ENCODE measurements at regions not wholly inside any gene's neighbourhood (a gene's known extent, or its start where the extent isn't known, plus 50 kb on each side); places are given as distances from the start of the nearest gene placed in this dataset.
"Not testable (repeated sequence)": the region's sequence is repeated elsewhere in the genome, so short reads cannot be mapped to it uniquely, and the experiment has no call there.

DNA sequence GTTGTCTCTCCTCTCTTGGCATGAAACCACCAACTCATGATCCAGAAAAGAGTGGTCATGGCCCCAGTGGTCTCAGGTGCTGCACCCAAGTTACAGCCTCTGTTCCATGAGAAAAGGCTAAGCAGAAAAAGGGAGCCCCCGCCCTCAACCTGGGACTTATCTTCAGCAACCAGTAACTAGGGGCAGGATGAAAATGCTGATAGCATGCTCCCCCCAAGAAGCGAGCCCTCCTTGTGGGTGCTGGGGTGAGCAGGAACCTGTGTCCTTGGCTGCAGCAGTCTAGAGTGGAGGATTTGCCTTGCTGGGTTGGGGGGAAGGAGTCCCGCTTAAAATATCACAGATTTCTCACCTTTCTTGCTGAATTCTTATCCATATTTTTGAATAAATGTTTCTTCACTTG, 490.0 kb downstream of the SUCLG1 start:
- DNase-seq (ENCODE audit: low read depth): no peak

DNA sequence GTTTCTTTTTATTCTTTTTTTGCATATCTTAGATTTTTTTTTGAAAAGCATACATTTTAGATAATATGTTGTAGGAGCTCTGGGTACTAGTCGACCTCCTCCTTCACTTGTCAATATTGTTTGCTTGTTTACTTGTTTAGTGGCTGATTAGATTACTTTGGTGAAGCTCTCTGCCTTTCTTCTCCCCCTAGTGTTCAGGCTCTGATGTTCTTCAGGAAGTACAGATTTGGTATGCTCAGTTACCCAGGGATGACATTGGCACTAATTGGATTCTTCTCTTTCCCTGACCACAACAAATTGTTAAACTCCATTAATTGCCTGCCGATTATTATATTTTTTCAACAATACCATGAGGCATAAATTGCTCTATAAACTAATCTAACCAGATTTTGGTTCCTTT, 491.2 kb downstream of the SUCLG1 start:
- DNase-seq (ENCODE audit: low read depth): no peak

DNA sequence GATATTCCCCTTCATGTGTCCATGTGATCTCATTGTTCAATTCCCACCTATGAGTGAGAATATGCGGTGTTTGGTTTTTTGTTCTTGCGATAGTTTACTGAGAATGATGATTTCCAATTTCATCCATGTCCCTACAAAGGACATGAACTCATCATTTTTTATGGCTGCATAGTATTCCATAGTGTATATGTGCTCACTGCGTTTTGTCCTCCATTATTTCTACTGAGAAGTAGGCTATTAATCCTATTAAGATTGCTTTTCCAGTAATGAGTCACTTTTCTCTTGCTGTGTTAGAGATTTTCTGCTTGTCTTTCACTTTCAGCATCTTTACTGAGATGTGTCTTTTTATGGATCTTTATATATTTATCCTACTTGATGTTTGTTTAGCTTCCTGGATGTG, 492.1 kb downstream of the SUCLG1 start:
- not testable (repeated sequence) for DNase-seq (ENCODE audit: low read depth)

GRCh38 chr2:83961512-83961911, 497.6 kb downstream of the SUCLG1 start:
- no peak for DNase-seq (ENCODE audit: low read depth)

- no peak for DNase-seq (ENCODE audit: low read depth)
Observed at GRCh38 chr2:83960371-83960770, 498.7 kb downstream of the SUCLG1 start.

GRCh38 chr2:83959266-83959665, 499.8 kb downstream of the SUCLG1 start:
- DNase-seq (ENCODE audit: low read depth): no peak

DNA sequence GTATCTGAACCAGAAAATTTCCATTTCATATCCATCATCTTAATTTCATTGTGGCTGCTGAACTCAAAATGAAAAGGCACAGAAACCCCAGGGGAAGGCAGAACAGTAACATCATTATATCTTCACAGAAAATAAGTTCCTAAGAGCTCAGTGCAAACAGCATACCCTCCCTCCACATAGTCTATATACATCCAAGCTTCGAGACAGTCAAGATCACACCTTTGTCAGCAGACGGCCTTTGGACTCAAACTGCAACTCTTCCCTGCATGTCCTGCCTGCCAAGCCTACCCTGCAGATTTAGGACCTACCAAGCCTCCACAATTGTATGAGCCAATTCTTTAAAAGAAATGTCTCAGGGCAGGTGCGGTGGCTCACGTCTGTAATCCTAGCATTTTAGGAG, 502.1 kb downstream of the SUCLG1 start:
- DNase-seq (ENCODE audit: low read depth): no peak

DNA sequence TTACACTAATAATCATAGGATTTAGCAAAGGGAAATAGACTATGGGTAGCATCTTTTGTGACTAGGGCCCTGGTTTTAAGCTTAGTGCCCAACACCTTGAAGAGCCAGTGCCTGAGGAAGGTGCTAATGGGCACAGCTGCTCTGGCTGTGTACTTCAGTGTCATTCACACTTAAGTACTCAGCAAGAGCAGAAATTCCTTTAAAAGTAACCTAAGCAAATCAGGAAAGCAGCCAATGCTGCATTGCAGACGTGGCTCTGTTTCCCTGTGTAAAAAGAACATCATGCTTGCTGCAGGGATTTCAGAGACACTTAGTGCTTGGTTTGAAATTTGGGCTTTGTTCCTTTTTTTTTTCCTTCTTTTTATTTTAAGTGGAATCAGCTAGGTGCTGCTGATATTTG, 505.4 kb downstream of the SUCLG1 start:
- DNase-seq (ENCODE audit: low read depth): no peak

GRCh38 chr2:83951378-83951947, 507.6 kb downstream of the SUCLG1 start:
- no peak for DNase-seq (ENCODE audit: low read depth)

GRCh38 chr2:83949361-83949760, 509.7 kb downstream of the SUCLG1 start:
- DNase-seq (ENCODE audit: low read depth): no peak

DNA sequence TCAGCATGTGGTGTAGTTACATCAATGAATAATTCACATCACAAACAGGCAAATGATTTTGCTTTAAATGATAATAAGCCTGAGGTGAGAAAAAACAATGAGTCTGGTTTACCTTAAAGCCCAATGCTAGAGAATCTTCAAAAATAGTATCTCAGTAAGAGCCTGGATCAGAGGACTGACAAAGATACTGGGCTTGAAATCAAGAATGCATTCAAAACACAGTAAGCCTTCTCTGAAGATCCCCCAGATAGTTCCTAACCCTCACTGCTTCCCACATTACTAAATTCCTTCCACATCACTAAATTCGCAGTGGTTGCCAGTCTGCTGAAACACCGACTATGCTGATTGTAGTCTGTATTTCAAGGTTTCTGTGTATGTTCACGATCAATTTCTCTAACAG, 514.9 kb downstream of the SUCLG1 start:
- no peak for DNase-seq (ENCODE audit: low read depth)

DNA sequence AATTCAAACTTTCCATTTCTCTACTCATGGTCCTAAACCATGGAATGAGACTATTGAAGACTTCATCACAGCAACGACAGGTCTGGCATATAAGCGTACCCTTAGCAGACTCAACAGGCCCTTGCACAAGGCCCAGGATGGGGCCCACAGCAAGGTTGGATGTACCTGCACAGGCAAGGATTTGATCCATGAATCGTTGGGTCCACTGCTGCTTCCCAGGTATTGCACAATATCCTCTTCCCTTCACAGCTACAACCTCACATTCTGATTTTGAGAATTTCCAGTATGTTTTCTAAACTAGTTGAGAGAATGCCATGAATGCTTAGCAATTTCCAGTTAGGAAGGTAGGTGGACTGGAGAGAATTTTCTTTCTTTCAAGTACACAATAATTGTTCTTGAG, 515.8 kb downstream of the SUCLG1 start:
- DNase-seq (ENCODE audit: low read depth): no peak

DNA sequence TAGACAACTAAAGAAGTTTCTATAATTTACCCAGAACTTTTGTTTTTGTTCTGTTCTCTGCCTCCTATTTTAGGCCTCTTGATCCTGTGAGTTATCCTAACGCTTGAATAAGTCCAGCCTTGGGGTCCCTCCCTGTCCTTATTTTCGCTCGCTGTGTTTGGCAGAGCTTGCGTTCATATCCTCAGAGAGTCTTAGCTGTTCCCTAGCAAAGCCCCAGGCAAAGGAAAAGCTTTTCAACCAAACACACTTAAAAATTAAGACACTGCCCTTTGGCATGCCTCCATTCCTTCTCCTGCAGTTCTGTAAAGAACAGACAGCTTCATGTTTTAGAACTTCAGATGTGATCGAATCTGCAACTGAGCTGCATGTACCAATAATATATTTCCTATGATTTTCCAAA, 517.2 kb downstream of the SUCLG1 start:
- DNase-seq (ENCODE audit: low read depth): no peak

DNA sequence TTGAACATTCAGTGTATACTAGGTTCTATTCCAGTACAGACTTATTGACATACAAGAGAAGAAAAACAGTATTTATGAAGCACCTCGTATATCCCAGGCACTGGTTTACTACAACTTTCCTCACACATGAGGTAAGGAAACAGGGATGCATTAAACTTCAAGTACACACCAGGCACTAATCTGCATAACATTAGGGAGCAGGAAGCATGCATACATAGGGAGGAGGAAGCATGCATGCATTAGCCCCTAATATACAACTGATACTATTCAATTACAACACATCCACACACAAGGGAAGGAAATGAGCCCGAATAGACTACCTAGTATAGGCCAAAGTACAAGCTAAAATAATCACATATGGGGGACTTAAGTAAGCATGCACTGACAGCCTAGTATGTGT, 525.3 kb downstream of the SUCLG1 start:
- no peak for DNase-seq (ENCODE audit: low read depth)

DNA sequence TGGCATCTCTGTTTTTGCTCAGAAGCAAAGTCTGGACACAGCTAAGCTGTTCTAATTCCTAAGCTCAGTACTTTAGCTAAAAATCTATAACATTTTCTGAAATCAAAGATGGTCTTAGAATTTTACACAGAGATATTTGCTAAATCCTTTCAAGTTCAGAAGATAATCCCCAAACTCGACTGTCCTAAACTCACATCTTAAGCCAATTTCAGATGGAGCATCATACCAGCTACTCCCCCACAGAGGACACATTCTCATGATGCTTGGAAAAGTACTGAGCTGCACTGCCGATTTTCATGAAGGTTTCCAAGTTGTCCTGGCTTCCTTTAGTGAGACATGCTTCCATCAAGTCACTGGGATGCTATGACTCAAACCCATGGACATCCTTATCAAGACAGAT, 535.5 kb downstream of the SUCLG1 start:
- no peak for DNase-seq (ENCODE audit: low read depth)

DNA sequence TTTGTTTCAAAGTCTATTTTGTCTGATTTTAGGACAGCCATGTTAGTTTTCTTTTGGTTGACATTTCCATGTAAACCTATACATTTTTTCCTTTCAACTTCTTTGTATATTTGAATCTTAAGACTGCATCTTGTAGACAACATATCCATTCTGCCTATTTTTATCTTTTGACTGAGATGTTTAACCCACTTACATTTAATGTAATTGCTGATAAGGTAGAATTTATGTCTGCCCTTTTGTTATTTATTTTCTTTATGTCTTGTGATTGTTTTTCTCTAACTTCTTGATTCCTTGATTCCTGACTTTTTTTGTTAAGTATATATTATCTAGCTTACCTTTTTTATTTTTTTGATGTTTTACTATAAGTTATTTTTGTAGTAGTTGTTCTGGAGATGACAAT, 542.5 kb downstream of the SUCLG1 start:
- no peak for DNase-seq (ENCODE audit: low read depth)

- no peak for DNase-seq (ENCODE audit: low read depth)
Observed at GRCh38 chr2:83915381-83915780, 543.7 kb downstream of the SUCLG1 start.

DNA sequence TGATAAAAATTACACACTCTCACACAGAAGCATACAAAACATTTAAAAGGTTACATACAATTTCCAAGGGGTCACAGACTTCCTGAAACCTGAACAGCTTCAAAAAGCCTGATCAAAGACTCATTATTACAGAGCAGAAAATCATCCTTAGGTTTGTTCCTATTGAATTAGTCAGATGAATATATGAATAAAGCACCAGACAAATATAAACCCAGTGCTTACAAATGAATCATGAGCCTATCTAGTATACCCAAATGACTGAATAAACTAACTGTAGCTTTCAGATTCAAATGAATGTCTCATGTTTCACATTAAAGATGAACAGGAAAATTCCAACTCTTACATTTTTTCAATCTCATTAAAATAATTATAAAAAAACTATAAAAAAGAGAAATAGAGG, 550.3 kb downstream of the SUCLG1 start:
- DNase-seq (ENCODE audit: low read depth): no peak

GRCh38 chr2:83901317-83901716, 557.8 kb downstream of the SUCLG1 start:
- DNase-seq (ENCODE audit: low read depth): no peak

- no peak for DNase-seq (ENCODE audit: low read depth)
Observed at GRCh38 chr2:83900862-83901261, 558.2 kb downstream of the SUCLG1 start.

DNA sequence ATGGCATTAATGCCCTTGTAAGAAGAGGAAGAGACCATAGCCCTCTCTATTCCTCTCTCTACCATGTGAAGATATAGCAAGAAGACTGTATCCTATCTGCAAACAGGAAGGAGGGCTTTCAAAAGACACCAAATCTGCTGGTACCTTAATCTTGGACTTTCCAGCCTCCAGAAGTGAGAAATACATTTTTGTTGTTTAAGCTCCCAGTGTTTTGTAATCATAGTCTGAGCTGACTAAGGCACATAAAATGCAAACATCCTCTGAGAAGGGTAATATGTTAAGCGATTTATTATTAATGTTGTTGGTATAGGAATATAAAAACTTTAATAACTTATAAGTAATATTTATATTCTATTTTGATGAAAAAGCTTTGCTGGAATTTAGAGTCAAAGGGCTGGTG, 559.8 kb downstream of the SUCLG1 start:
- no peak for DNase-seq (ENCODE audit: low read depth)

DNA sequence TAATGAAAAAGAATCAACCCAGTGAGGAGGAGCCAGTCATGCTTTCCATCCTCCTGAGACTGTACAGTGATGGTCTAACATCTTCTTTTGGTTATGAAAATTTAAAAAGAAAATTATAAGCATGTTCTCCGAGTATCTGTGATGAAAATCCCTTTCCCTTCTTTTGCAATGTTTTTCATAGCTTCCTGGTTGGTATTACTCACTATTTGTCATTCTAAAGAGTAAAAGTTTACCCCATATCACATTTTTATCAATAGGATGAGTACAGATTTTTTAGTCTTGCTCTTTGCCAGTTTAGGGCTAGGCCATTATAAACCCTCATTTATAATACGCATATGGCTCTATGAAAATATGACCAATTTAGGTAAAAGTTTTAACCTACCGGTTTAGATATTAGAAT, 564.1 kb downstream of the SUCLG1 start:
- no peak for DNase-seq (ENCODE audit: low read depth)

- no peak for DNase-seq (ENCODE audit: low read depth)
Observed at GRCh38 chr2:83887757-83888156, 571.3 kb downstream of the SUCLG1 start.

GRCh38 chr2:83879127-83879526, 580.0 kb downstream of the SUCLG1 start:
- DNase-seq (ENCODE audit: low read depth): no peak

DNA sequence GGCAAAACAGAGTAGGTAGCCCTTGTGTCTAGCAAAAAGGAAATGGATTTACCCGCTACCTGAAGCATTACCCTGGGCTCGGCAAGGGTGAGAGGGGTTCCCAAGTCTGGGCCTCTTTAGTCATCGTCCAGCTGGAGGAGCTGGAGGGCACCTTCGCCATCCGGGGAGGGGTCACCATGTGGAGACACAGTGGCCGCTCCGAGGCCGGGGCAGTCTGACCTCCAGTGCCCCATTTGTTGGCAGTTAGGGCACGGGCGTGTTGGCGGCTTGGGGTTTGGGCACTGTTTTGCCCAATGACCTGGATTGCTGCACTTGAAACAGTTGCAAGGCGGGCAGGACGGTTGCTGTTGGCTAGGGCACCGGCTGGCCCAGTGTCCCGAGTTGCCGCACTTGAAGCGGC, 581.8 kb downstream of the SUCLG1 start:
- DNase-seq (ENCODE audit: low read depth): not testable (repeated sequence)
